DMS153 (cell line): ENCODE measurements at regions not wholly inside any gene's neighbourhood (a gene's known extent, or its start where the extent isn't known, plus 50 kb on each side); places are given as distances from the start of the nearest gene placed in this dataset.

Experiments used
- DNase-seq: peaks from one replicate; lab custom pipeline; 2025; lab: John Stamatoyannopoulos, UW

GRCh38 chrX:39852491-39852890 lies 245.3 kb downstream of the BCOR start:
- no peak for DNase-seq

- DNase-seq = no peak
Observed at GRCh38 chrX:39853417-39854030, 244.2 kb downstream of the BCOR start.

GRCh38 chrX:39854772-39855747 lies 242.7 kb downstream of the BCOR start:
- DNase-seq = no peak

GRCh38 chrX:39855748-39856129 lies 242.0 kb downstream of the BCOR start:
- DNase-seq = peak; percentile 84

- DNase-seq = peak; percentile 10
Observed at GRCh38 chrX:39856472-39857121, 241.2 kb downstream of the BCOR start.

- DNase-seq = no peak
Observed at GRCh38 chrX:39857780-39858179, 240.0 kb downstream of the BCOR start.

GRCh38 chrX:39859991-39860861 lies 237.5 kb downstream of the BCOR start:
- DNase-seq = peak; percentile 55

- DNase-seq = no peak
Observed at GRCh38 chrX:39862963-39863362, 234.8 kb downstream of the BCOR start.

- DNase-seq = peak; percentile 48
Observed at GRCh38 chrX:39866229-39866628, 231.5 kb downstream of the BCOR start.

- no peak for DNase-seq
Observed at GRCh38 chrX:39869846-39870601, 227.7 kb downstream of the BCOR start.

GRCh38 chrX:39871648-39872047 lies 226.1 kb downstream of the BCOR start:
- no peak for DNase-seq

- DNase-seq = no peak
Observed at GRCh38 chrX:39873117-39873516, 224.6 kb downstream of the BCOR start.

- no peak for DNase-seq
Observed at GRCh38 chrX:39874202-39874816, 223.4 kb downstream of the BCOR start.

GRCh38 chrX:39875834-39876628 lies 221.7 kb downstream of the BCOR start:
- DNase-seq = no peak

GRCh38 chrX:39877905-39878304 lies 219.9 kb downstream of the BCOR start:
- peak; percentile 26 for DNase-seq

GRCh38 chrX:39883666-39884065 lies 214.1 kb downstream of the BCOR start:
- no peak for DNase-seq

- no peak for DNase-seq
Observed at GRCh38 chrX:39886282-39886681, 211.5 kb downstream of the BCOR start.

- no peak for DNase-seq
Observed at GRCh38 chrX:39888730-39889129, 209.0 kb downstream of the BCOR start.

GRCh38 chrX:39889704-39890103 lies 208.1 kb downstream of the BCOR start:
- DNase-seq = no peak

GRCh38 chrX:39890807-39891206 lies 207.0 kb downstream of the BCOR start:
- DNase-seq = no peak
